Cardiac septum (tissue), 1 donor: ENCODE measurements at regions not wholly inside any gene's neighbourhood (a gene's known extent, or its start where the extent isn't known, plus 50 kb on each side); places are given as distances from the start of the nearest gene placed in this dataset.

Source experiments
- DNase-seq: peaks from one replicate; pipeline ENCODE4 v3.0.0-alpha.2; 2020; ENCODE audit warnings: low spot score
- intact Hi-C: fragments of 100-400 bp; cut with DNase I; formaldehyde crosslinking; loops from one replicate; pipeline ENCODE4 v1.14.0; 2022
- donor health status: DM: no; HTN: no; CAD: no.

- no peak for DNase-seq
- intact Hi-C loops, result no loop called here
These were observed 180.6 kb upstream of the SOX1 start for GRCh38 chr13:111886217-111886945.

- DNase-seq, result peak; percentile 71
- intact Hi-C loops, result no loop called here
These were observed 173.8 kb upstream of the SOX1 start for GRCh38 chr13:111893071-111893606.

DNA sequence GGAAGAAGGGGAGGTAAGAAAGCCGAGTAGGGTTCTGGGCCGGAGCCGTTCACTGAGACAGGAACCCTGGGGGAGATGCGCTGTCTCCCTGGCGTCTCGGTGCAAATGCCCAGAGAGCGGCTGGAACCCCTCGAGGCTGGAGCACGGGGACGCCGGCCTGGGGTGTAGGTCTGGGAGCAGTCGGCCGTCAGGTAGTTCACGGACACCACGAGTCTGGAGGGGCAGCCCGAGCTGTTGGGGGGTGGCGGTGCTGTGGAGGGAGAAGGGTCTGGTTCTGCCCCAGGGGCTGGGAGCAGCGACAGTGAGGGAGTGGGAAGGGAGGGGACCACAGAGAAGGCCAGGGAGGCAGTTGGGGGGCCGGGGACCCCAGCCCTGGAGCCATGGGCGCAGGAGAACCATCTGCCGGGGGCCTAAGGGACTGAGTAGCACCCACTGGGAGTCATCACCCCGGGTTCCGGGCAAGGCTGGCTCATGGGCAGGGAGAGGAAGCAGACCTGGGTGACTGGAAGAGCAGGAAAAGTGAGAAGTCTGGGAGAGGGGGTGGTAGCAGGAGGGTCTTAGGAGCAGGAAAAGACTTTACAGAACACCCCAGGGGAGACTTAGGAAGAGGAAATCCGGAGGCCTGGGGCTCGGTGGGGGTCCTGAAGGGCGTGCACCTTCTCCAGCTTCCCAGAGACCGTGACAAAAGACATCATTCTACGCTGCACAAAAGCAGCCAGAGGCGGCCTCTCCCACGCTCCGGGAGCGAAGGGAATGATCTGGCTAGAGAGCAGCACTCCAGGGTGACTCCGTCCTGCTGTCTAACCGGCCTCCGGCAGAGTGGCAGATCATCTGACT lies 173.1 kb upstream of the SOX1 start:
- peak; percentile 50 for DNase-seq
- intact Hi-C loops, result no loop called here

DNA sequence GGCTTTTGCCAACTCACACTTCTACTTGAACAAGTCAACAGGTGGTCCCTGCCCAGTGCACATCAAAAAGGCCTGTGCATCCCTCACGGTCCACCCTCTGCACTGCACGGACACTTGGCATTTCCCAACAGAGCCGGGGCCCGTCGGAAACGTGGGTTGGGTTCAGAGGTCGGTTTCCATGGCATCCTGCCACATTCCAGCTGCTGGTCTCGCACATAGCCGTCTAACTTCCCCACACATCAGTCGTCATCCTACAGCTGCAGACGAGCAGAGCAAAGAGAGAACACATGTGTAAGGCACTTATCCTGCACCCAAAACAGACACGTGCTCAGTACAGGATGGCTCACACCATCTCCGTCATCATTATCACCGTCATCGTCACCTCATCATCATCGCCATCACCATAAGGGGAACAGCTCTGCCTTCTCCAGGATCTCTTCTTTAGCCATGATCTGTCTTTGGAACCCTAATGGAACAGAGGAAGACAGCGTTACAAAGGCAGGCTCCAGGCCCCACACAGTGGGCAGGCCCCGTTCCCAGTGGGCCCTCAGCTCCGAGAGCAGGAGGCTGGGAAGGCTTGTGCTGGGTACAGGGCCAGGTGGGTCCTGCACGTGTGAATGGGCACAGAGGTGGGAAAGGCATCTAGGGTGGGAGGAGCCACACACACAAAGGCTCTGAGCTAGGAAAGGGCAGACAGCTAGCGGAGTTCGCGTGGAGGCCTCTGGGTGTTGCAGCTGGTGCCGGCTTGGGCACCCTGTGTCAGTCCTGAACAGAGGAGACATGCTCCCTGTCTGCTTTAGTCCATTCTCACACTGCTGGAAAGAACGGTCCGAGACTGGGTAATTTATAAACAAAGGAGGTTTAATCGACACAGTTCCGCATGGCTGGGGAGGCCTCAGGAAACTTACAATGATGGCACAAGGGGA lies 170.8 kb upstream of the SOX1 start:
- intact Hi-C loops, result no loop called here
- no peak for DNase-seq

- intact Hi-C loops, result no loop called here
- DNase-seq, result no peak
These were observed 169.6 kb upstream of the SOX1 start for GRCh38 chr13:111897178-111897845.

- no peak for DNase-seq
- intact Hi-C loops, result no loop called here
These were observed 169.1 kb upstream of the SOX1 start for GRCh38 chr13:111897846-111898215.

- DNase-seq, result no peak
- intact Hi-C loops, result no loop called here
These were observed 167.8 kb upstream of the SOX1 start for GRCh38 chr13:111898956-111899713.

DNA sequence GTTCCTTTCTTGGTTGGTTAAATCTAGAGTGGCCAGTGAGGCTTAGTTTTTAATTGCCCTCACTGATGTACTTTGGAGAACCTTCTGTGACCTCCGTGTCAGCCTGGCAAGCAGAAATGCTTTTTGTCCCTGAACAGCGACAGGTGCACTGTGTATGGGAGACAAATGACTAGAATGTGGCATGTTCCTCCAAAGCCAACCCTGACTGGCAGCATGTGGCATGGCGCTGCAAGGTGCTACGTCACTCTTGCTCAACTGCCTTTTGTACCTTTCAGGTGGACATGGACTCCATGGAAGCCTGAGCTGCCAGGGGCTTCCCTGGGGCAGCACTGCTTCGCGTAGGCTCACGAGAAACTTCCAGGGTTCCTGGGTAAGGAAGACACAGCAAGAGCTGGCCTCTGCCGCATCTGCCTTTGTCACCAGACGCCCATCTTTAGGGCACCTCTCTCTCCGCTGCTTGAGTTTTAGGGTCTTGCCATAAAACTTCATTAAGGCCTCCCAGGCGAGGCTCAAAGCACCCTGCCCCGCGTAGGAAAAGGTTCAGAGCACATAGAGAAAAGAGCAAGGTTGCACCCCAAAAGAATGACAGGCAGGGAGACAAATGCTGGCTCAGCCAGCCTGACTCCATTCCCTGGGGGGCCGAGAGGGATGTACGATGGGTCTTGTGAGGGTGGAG lies 167.1 kb upstream of the SOX1 start:
- DNase-seq, result no peak
- intact Hi-C loops, result no loop called here

DNA sequence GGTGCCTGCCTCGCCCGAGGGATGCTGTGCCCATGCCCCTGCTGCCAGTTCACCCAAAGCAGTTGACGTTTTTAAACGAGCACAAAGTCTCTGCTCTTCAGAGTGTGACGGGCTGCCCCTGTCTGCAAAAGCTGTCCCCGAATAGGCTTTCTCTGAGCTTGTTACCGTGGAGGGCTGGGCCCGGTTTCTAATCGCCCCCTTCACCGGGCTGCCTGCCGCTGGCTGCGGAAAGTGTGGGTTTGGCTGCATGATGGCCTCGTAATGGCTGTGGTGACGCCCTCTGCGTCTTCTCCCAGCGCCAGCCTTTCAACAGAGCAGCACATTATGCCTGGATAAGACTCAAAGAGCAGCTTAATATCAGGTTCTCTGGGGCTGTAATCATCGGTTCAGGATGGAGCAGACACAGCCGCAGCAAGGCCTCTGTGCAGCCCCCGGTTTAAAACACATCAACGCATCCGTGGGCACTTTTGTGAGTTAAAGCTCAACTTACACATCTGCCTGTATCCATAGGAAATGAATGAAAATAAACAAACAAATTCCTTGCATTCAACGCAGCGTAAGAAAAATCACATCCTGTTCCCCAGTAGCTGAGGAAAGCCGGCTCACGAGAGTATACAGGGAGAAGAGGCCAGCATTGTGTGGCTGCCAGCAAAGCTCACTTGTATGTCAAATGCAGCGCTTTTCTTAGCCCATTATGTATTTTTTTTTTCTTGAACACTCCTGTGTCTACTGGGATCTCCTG lies 166.4 kb upstream of the SOX1 start:
- intact Hi-C loops, result no loop called here
- DNase-seq, result no peak

DNA sequence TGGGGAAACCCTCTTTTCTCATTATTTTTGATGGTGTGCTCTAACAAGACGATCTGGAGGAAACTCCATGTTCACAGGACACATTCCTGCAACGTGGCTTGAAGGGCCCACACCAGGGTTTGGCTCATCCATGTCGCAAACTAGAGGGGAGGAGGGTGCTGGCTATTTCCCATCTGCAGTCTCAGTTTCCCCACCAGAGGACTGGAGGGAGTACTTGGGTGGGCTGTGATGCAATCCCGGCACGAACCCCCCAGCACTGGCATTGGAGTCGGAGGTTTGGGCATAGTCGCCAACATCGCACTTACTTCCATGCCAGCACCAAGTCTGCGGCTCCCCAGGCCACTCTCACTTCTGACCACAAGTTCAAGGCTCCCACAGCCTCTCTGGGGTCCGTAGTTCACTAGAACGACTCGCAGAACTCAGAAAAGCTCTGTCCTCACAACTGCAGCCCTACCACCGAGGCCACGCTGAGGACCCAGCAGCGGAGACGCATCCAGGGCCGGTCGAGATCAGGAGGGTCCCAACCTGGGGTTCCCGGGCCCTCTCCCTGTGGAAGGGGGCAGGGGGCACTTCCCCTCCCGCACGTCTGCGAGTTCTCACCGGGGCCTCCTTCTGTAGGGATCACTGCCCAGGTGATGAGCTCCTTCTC lies 165.6 kb upstream of the SOX1 start:
- intact Hi-C loops, result no loop called here
- no peak for DNase-seq

DNA sequence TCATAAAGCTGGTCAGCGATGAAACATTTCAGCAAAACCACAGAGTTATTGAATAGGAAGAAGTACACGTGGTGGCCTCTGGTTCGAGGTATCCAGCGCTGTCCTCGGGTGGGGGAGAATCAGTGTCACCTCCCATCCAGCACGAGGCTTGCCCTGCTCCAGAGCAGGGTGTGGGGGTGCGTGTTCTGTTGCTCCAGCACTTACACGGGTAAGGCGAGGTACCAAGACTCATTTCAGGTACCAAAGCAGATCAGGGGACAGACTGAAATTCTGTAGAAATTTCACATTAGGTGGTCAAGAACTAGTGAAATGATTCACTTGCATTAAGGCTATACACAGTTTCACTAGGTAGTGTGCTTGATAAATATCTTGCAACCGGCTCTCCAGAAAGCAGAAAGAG lies 164.2 kb upstream of the SOX1 start:
- no peak for DNase-seq

DNA sequence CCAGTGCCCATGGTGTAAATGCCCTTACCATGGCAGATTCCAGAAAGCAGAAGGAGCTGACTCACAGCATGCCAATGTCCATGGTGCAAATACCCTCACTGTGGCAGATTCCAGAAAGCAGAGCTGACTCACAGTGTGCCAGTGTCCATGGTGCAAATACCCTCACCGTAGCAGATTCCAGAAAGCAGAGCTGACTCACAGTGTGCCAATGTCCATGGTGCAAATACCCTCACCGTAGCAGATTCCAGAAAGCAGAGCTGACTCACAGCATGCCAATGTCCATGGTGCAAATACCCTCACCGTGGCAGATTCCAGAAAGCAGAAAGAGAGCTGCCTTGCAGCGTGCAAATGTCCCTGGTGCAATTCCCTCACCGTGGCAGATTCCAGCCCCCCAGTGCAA lies 163.8 kb upstream of the SOX1 start:
- intact Hi-C loops, result no loop called here
- DNase-seq, result no peak

More for the DNA sequence above, 164.2 kb upstream of the SOX1 start:
- intact Hi-C loops, result no loop called here

GRCh38 chr13:111904166-111904565 lies 162.8 kb upstream of the SOX1 start:
- no peak for DNase-seq
- intact Hi-C loops, result no loop called here

DNA sequence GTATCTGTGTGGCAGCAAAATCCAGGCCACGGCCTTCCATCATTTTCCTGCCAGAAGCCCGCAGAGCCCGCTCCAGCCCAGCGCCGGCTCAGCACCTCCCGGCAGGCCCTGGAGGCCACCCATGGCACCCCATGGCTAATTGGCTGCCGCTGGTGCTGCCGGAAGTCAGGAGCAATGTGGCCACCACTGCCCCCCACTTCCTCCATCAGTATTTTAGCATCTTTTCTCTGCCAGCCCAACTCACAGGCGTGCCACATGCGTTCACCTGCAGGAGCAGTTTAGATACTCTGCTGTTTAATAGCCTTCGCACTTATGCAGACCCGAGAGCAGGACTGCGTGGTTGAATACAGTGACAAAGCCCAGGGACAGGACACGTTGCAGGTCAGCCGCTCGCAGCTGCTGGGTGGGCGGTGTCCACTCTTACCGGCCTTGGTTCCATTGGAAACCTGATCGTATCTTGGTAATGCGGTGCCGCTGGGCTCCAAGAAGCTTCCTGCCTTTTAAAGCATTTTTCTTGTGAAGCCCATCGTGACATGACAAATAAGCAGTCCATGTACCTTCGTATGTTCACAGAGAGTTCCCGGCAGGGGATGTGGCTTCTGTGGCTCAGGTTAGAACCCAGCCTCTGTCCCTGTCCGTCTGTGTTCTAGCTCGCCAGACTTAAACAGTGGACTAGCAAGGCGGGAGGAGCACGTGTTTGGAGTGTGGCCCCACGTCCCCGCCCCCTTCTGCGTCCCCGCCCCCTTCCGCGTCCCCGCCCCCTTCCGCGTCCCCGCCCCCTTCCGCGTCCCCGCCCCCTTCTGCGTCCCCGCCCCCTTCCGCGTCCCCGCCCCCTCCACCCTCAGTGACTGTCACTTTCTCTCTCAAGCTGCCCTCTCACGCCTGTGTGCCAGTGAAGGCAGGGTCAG lies 162.0 kb upstream of the SOX1 start:
- DNase-seq, result no peak
- intact Hi-C loops, result no loop called here

DNA sequence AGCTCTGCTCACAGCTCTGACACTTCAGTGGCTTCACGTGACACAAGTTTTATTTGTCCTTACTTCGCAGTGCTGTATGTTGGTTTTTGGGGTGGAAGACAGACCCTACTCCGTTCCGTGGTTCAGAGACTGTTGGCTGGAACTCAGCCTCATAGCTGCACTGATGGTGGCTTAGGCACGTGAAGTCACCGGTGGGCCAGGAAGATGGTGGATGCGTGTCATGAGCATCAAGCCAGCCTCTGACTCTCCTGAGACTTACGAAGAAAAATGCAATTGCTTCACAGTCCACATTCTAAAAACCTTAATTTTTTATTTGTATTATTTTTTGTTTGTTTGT lies 161.4 kb upstream of the SOX1 start:
- no peak for DNase-seq
- intact Hi-C loops, result no loop called here

- no peak for DNase-seq
These were observed 160.6 kb upstream of the SOX1 start for GRCh38 chr13:111906306-111906705.

More at GRCh38 chr13:111906306-111906705, 160.6 kb upstream of the SOX1 start:
- intact Hi-C loops, result no loop called here
